ENCODE measurements at regions not wholly inside any gene's neighbourhood (a gene's known extent, or its start where the extent isn't known, plus 50 kb on each side); places are given as distances from the start of the nearest gene placed in this dataset.
"Not testable (repeated sequence)": the region's sequence is repeated elsewhere in the genome, so short reads cannot be mapped to it uniquely, and the experiment has no call there.

DNA sequence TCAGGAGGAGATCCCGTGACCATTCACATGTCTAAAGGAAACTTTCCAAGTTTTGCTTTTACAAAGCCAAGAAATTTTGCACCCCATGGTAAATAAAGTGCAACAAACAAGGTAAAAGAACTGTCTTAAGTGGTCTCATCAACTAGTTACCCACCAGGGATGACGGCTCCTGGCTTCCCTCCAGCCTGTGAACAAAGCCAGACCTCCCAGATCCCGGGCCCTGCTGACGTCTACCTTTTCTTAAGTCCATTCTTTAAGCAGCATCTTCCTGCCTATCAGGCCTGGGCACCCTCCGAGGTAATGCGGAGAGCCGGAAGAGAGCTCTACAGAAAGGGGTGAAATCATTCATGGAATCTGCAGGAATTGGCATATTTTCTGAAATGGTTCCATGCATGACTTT lies 58.0 kb upstream of the DAAM1 start:
- no peak for DNase-seq

DNA sequence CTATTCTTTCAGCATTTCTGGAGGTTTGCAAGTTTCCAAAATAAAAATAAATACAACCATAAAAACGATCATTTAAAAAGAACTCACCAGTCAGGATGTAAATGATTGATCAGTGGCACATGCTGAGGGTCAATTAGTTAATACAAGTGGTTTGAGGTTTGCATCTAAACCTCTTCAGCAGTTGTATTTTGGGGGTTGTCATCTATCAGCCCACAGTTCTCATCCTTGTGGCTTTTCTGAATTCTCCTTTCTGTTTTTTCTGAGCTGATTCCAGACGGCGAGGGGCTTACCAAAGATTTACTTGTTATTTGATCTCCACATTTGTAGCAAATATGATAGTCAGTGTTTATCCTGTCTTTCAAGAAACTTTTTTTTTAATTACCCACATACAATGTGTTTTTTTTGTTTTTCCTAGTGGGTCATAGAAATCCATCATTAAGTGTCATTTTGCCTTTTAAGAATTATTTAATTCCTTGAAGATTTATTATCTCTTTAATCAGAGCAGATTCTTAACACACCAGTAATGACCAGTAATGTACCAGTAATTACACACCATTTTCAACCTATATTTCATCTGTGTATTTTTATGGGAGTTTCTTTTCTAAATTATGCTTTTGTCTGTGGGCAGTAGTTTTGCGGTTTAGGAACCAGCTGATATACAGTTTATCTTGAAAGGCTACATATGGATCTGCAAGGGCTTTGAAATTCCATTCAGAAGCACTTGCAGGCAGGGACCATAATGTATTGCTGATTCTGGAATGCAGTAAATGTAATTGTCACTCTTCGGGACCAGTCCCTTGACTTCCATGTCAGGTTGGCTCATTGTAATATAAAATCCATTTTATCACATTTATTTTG lies 56.3 kb upstream of the DAAM1 start:
- DNase-seq: no peak

DNA sequence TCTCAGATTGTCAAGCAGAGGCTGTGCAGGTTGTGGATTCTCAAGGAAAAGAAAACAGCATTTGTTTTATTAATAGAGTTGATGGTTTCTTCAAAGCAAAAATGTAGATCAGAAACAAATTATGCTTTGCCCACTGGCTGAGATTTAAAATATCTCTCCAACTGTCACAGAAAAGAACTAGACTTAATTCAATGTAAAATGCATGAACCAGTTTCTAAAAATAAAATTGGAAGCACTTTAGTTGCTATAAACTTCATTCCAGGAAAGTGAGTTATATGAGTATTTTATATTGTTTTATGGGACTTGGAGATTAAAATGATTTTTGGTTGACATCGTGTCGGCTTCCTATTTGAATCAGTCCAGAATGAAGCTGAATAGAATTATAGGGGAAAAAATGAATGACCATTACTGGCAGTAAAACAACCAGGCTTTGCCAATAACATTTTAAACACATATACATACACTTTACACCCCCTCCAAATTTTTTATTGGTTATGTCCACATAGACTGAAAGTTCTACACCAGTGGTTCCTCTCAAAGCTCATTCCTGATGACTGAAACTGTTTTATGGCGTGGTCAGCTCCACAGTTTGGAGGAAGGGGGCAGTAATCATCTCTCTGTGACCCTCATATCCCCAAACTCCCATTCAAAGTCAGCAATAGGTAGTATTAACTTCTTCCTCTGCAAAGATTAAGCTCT lies 55.5 kb upstream of the DAAM1 start:
- no peak for DNase-seq

DNA sequence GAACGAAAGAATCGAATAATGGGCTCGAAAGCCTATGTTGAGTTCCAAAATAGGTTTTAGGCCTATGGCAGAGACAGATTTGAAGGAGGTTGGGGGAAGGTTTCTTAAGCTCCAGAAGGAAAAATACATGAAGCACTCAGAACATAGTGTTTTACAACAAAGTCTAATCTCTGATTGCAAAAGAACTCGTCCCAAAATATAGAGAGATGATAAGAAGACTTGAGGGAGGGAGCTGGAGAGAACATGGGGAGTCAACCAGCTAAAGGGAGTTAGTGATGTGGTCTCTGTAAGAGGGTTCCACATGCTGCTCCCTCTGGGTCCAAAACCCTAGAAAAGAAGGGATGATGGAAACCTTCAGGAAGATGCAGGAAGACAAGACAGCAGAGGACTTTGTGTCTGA lies 54.8 kb upstream of the DAAM1 start:
- no peak for DNase-seq

DNA sequence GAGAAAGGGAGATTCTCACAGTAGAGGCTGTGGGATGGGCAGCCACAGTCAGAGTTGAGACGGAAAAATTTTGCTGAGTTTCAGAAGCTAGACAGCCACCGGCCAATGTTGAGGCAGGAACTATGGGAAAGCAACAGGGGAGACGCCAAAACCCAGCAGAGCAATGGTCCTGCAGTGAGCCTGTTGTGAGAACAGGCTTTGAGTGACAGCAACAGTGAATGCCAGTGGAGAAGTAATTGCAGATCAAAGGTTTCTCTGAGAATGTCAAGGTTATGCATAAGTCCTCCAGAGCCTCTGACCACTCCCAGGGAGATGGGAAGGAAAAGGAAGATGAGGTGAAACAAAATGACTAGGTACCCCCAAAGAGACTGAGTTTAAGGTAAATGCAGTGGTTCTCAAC lies 54.2 kb upstream of the DAAM1 start:
- DNase-seq: no peak

DNA sequence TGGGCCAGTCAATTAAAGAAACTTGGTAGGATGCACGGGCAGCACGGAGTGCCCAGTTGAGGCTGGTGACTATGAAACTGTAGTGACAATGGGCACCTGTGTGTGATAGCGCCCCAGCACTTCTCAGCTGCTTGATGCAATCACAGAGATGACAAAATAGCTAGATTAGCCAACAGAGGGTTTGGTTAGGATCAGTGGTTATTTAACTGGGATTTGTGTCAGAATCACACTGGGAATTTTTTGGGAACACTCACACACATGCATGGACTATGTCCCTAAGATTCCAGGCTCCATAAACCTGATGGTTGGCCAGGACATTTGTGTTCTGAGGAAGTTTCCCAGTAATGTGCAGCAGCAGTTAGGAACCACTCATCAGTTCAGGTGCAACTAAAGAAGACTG lies 51.2 kb upstream of the DAAM1 start:
- no peak for DNase-seq

DNA sequence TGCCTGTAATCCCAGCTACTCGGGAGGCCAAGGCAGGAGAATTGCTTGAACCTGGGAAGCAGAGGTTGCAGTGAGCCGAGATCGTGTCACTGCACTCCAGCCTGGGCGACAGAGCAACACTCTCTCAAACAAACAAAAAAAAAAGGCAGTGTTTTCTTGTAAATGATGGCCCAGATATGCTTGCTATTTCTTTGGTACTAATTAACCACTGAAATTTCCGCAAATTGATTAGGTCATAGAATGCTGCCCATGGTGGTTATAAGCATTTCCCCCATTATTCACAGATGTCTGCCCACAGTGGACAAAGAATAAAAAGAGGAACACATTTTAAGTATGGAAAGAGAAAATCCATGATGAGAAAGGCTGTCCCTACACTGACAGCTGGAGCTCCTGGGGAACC lies 49.9 kb upstream of the DAAM1 start:
- not testable (repeated sequence) for DNase-seq

Data from AML-193 (cell line).